Mesenchymal stem cell (in vitro differentiated cells and primary cell): ENCODE measurements at regions not wholly inside any gene's neighbourhood (a gene's known extent, or its start where the extent isn't known, plus 50 kb on each side); places are given as distances from the start of the nearest gene placed in this dataset.
A peak's percentile ranks its signal among the peaks of the same experiment; 100 is the strongest.

Source experiments
- DNase-seq: peaks from one replicate; pipeline ENCODE4 v3.0.0-alpha.2; 2013
- H2AFZ ChIP-seq: one replicate; pipeline ENCODE4 v1.6.1; 2013; ENCODE audit warnings: low read depth, mild to moderate bottlenecking, control low read depth, inconsistent platforms, low read length, moderate library complexity
- H2AK5ac ChIP-seq: 2 replicates; pipeline ENCODE4 v1.6.1; 2013; ENCODE audit warnings: low read length, moderate library complexity, mild to moderate bottlenecking, inconsistent platforms; ENCODE audit not compliant: severe bottlenecking
- H2BK120ac ChIP-seq: one replicate; pipeline ENCODE4 v1.6.1; 2013; ENCODE audit warnings: low read depth, mild to moderate bottlenecking, inconsistent platforms, low read length, moderate library complexity
- H2BK12ac ChIP-seq, 2 experiments: one replicate each; pipeline ENCODE4 v1.6.1; 2013; ENCODE audit warnings: inconsistent platforms in 2 of 2, low read length in 2 of 2, mild to moderate bottlenecking in 2 of 2, moderate library complexity in 2 of 2, control low read depth in 1 of 2
- H2BK15ac ChIP-seq: one replicate; pipeline ENCODE4 v1.6.1; 2013; ENCODE audit warnings: mild to moderate bottlenecking, low read depth, inconsistent platforms; ENCODE audit not compliant: poor library complexity, severe bottlenecking
- H2BK5ac ChIP-seq: 2 replicates; pipeline ENCODE4 v1.6.1; 2013; ENCODE audit warnings: low read depth, mild to moderate bottlenecking, low read length, control low read depth, inconsistent platforms; ENCODE audit not compliant: poor library complexity, severe bottlenecking
- H3K14ac ChIP-seq, 2 experiments: one replicate each; pipeline ENCODE4 v1.6.1; 2013; ENCODE audit warnings: inconsistent platforms in 2 of 2, low read length in 2 of 2, control low read depth in 1 of 2, mild to moderate bottlenecking in 1 of 2, moderate library complexity in 1 of 2
- H3K18ac ChIP-seq, 2 experiments: one replicate each; pipeline ENCODE4 v1.6.1; 2013; ENCODE audit warnings: inconsistent platforms in 2 of 2, low read length in 2 of 2, control low read depth in 1 of 2, low read depth in 1 of 2, mild to moderate bottlenecking in 1 of 2
- H3K23ac ChIP-seq, 2 experiments: one replicate each; pipeline ENCODE4 v1.6.1; 2013; ENCODE audit warnings: inconsistent platforms in 2 of 2, low read length in 2 of 2, mild to moderate bottlenecking in 2 of 2, moderate library complexity in 2 of 2, control low read depth in 1 of 2
- H3K27ac ChIP-seq: 2 replicates; pipeline ENCODE4 v1.5.1; 2013; ENCODE audit warnings: mild to moderate bottlenecking, moderate library complexity, low read length, control low read depth, inconsistent platforms; ENCODE audit not compliant: poor library complexity, severe bottlenecking
- H3K27me3 ChIP-seq, 2 experiments: 2 replicates each; pipeline versions ENCODE4 v1.6.1 to v1.7.0; 2013; ENCODE audit warnings: low read length in 2 of 2, mild to moderate bottlenecking in 2 of 2, moderate library complexity in 2 of 2, control low read depth in 1 of 2, inconsistent platforms in 1 of 2; ENCODE audit not compliant: control insufficient read depth in 1 of 2, insufficient read depth in 1 of 2
- H3K36me3 ChIP-seq, 2 experiments: 2 replicates each; pipeline versions ENCODE4 v1.6.1 to v1.7.0; 2013; ENCODE audit warnings: low read length in 2 of 2, control low read depth in 1 of 2, inconsistent platforms in 1 of 2, low read depth in 1 of 2, mild to moderate bottlenecking in 1 of 2; ENCODE audit not compliant: insufficient read depth in 2 of 2, control insufficient read depth in 1 of 2
- H3K4ac ChIP-seq, 2 experiments: one replicate each; pipeline ENCODE4 v1.6.1; 2013; ENCODE audit warnings: inconsistent platforms in 2 of 2, low read length in 2 of 2, mild to moderate bottlenecking in 2 of 2, moderate library complexity in 2 of 2, control low read depth in 1 of 2, low read depth in 1 of 2
- H3K4me1 ChIP-seq: 2 replicates; pipeline ENCODE4 v1.6.1; 2013; ENCODE audit warnings: low read depth, low read length, control low read depth; ENCODE audit not compliant: control insufficient read depth, insufficient read depth
- H3K4me2 ChIP-seq: 2 replicates; pipeline ENCODE4 v1.6.1; 2013; ENCODE audit warnings: low read length, mild to moderate bottlenecking, inconsistent platforms; ENCODE audit not compliant: poor library complexity, severe bottlenecking
- H3K4me3 ChIP-seq, 2 experiments: 2 replicates each; pipeline versions ENCODE4 v1.5.1 to v1.7.0; 2013; ENCODE audit warnings: low read length in 2 of 2, mild to moderate bottlenecking in 2 of 2, control low read depth in 1 of 2, low read depth in 1 of 2; ENCODE audit not compliant: insufficient read depth in 1 of 2
- H3K79me1 ChIP-seq: replicated peaks from 2 replicates; pipeline ENCODE4 v1.6.1; 2013; ENCODE audit warnings: mild to moderate bottlenecking, control low read depth, low read length, inconsistent platforms; ENCODE audit not compliant: poor library complexity, severe bottlenecking
- H3K9ac ChIP-seq: 2 replicates; pipeline ENCODE4 v1.7.0; 2013; ENCODE audit warnings: mild to moderate bottlenecking, low read length, moderate library complexity
- H3K9me3 ChIP-seq: 2 replicates; pipeline ENCODE4 v1.7.0; 2013; ENCODE audit warnings: mild to moderate bottlenecking, low read length; ENCODE audit not compliant: control insufficient read depth
- H4K8ac ChIP-seq: one replicate; pipeline ENCODE4 v1.6.1; 2013; ENCODE audit warnings: inconsistent platforms, mild to moderate bottlenecking, low read length, moderate library complexity
- H4K91ac ChIP-seq: one replicate; pipeline ENCODE4 v1.6.1; 2013; ENCODE audit warnings: mild to moderate bottlenecking, low read length, inconsistent platforms
- WGBS: methylation state at CpG from one replicate; pipeline ENCODE4 v1.1.7; 2013; ENCODE audit warnings: mixed read lengths; 5-methylcytosine and 5-hydroxymethylcytosine counted together

GRCh38 chr3:178915365-178915764 is 156.2 kb downstream of the ZMAT3 start:
- Histone ChIP-seq H3K14ac (no peak overlapping the region), H2BK5ac (no peak overlapping the region), H3K36me3 (no peaks in the 10 kb centered on the region), H3K4me2 (no peak overlapping the region), H2BK12ac (no peak overlapping the region), H4K8ac (no peak overlapping the region), H3K9me3 (peaks cover 26% of the 10 kb centered on the region), H3K9ac (no peak overlapping the region), H3K79me1 (peaks cover 3% of the 10 kb centered on the region), H3K27me3 (no peaks in the 10 kb centered on the region), H3K4ac (no peak overlapping the region), H3K4me1 (no peaks in the 10 kb centered on the region), H2AFZ (no peak overlapping the region), H3K23ac (no peak overlapping the region), H2AK5ac (no peak overlapping the region), H4K91ac (no peak overlapping the region), H3K18ac (no peak overlapping the region), H2BK120ac (no peak overlapping the region), H3K27ac (no peak overlapping the region), H2BK15ac (no peak overlapping the region), H3K4me3 (no peak overlapping the region)
- no peak for DNase-seq
- WGBS = 90% methylated on average over 2 of the region's 2 CpGs

DNA sequence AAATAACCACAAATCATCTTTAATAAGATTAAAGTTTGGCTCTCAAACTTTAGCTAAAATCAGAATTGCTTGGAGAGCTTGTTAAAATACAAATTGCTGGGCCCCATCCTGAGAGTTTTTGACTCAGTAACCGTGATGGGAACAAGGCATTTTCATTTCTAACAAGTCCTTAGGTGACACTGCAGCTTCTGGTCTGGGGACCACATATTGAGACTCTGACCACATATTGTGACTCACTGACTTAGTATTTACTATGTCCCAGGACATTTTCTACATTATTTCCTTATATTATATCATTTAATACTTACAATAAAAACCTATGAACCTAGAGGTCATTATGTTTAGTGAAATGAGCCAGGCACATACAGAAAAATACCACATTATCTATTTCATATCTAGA is 164.5 kb downstream of the ZMAT3 start:
- peaks cover 6% of the 10 kb centered on the region for H3K9me3 ChIP-seq
- H2AK5ac ChIP-seq = no peak overlapping the region
- H3K14ac ChIP-seq = no peak overlapping the region
- WGBS = 75% methylated on average over 1 of the region's 1 CpG
- H3K27me3 ChIP-seq = no peaks in the 10 kb centered on the region
- no peak overlapping the region for H4K91ac ChIP-seq
- no peak overlapping the region for H3K18ac ChIP-seq
- H4K8ac ChIP-seq = no peak overlapping the region
- no peak overlapping the region for H3K4me2 ChIP-seq
- no peaks in the 10 kb centered on the region for H3K4me1 ChIP-seq
- no peak overlapping the region for H2BK15ac ChIP-seq
- no peak overlapping the region for H2AFZ ChIP-seq
- no peak overlapping the region for H2BK12ac ChIP-seq
- H3K4ac ChIP-seq = no peak overlapping the region
- H3K9ac ChIP-seq = no peak overlapping the region
- H3K23ac ChIP-seq = no peak overlapping the region
- H2BK120ac ChIP-seq = no peak overlapping the region
- no peak overlapping the region for H3K27ac ChIP-seq
- H3K36me3 ChIP-seq = no peaks in the 10 kb centered on the region
- DNase-seq = peak; percentile 5
- H2BK5ac ChIP-seq = no peak overlapping the region
- H3K4me3 ChIP-seq = no peak overlapping the region
- no peaks in the 10 kb centered on the region for H3K79me1 ChIP-seq

DNA sequence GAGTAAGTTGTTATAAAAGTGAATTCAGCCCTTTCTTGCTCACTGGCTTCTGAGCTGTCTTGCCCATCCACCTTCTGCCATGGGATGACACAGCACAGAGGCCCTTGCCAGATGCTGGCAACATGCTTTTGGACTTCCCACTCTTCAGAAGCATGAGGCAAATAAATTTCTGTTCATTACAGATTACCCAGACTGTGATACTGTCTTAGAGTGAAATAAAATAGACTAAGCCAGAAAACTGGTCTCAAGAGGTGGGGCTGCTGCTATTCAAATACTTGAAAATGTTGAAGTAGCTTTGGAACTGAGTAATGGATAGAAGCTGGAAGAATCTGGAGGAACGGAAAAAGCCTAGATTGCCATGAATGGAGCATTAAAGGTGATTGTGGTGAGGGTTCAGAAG is 170.4 kb downstream of the ZMAT3 start:
- Histone ChIP-seq H4K91ac (no peak overlapping the region), H3K27me3 (no peaks in the 10 kb centered on the region), H2BK12ac (no peak overlapping the region), H3K4ac (no peak overlapping the region), H3K18ac (no peak overlapping the region), H2BK120ac (no peak overlapping the region), H2BK15ac (no peak overlapping the region), H3K9ac (no peak overlapping the region), H3K9me3 (peaks cover 3% of the 10 kb centered on the region), H3K79me1 (no peaks in the 10 kb centered on the region), H3K4me3 (no peak overlapping the region), H2BK5ac (no peak overlapping the region), H3K23ac (no peak overlapping the region), H2AFZ (no peak overlapping the region), H3K14ac (no peak overlapping the region), H3K36me3 (no peaks in the 10 kb centered on the region), H2AK5ac (no peak overlapping the region), H4K8ac (no peak overlapping the region), H3K4me1 (no peaks in the 10 kb centered on the region), H3K4me2 (no peak overlapping the region), H3K27ac (no peak overlapping the region)
- DNase-seq = no peak
- WGBS = 93% methylated on average over 1 of the region's 1 CpG

- H3K4me2 ChIP-seq = no peak overlapping the region
- H3K27ac ChIP-seq = no peak overlapping the region
- H3K27me3 ChIP-seq = no peaks in the 10 kb centered on the region
- no peak overlapping the region for H2AK5ac ChIP-seq
- no peak overlapping the region for H3K14ac ChIP-seq
- no peak overlapping the region for H2BK5ac ChIP-seq
- H4K8ac ChIP-seq = no peak overlapping the region
- H3K9ac ChIP-seq = no peak overlapping the region
- H4K91ac ChIP-seq = no peak overlapping the region
- H2AFZ ChIP-seq = no peak overlapping the region
- H3K4me3 ChIP-seq = no peak overlapping the region
- H3K23ac ChIP-seq = no peak overlapping the region
- no peak for DNase-seq
- H3K36me3 ChIP-seq = no peaks in the 10 kb centered on the region
- no peak overlapping the region for H3K4ac ChIP-seq
- no peak overlapping the region for H2BK120ac ChIP-seq
- no peaks in the 10 kb centered on the region for H3K4me1 ChIP-seq
- no peaks in the 10 kb centered on the region for H3K9me3 ChIP-seq
- H3K18ac ChIP-seq = no peak overlapping the region
- H2BK15ac ChIP-seq = no peak overlapping the region
- no peaks in the 10 kb centered on the region for H3K79me1 ChIP-seq
- H2BK12ac ChIP-seq = no peak overlapping the region
These were observed 171.5 kb downstream of the ZMAT3 start for GRCh38 chr3:178900029-178900646.
